Left hindlimb (tissue), 1 donor: ENCODE measurements at regions not wholly inside any gene's neighbourhood (a gene's known extent, or its start where the extent isn't known, plus 50 kb on each side); places are given as distances from the start of the nearest gene placed in this dataset.
"Not testable (repeated sequence)": the region's sequence is repeated elsewhere in the genome, so short reads cannot be mapped to it uniquely, and the experiment has no call there.

Experiments
- DNase-seq: peaks from one replicate; pipeline ENCODE4 v3.0.0-alpha.2; 2018

DNA sequence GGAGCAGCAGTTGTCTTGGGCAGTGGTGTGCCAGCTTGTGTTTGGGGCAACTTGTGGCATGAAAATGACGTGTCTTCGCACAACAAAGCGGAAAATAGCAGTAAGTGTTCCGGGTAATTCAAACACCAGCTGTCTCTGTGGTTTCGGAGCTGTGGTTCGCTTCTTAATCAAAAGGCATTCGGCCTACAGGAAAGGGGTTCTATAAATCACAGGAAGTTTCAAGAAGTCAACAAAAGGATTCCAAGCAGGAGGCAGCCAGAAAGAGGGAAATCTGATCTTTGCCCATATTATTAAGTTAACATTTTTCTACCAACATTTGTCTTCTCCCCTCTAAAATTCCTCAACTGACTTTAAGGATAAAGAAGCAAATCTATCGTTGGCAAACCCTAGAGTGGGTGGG lies 353.4 kb downstream of the FGFR2 start:
- DNase-seq, result peak; percentile 64

DNA sequence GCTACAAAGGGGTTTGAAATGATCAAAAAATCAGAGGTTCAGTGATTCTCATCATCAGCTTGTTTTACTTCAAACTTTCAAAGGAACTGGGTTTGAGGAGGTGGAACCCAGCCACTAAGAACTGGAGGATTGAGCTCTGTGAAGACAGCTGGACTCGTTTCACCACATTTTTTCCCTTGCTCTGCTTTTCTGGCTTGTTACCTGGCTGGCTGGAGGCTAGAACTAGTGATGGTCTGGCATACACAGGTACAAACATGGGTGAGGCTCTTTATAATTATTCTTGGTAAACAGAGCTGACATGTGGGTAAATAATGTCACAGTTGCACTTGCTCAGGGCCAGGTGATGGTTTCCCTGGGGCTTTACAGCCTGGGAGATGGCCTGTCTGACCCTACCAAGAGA lies 352.5 kb downstream of the FGFR2 start:
- no peak for DNase-seq

DNA sequence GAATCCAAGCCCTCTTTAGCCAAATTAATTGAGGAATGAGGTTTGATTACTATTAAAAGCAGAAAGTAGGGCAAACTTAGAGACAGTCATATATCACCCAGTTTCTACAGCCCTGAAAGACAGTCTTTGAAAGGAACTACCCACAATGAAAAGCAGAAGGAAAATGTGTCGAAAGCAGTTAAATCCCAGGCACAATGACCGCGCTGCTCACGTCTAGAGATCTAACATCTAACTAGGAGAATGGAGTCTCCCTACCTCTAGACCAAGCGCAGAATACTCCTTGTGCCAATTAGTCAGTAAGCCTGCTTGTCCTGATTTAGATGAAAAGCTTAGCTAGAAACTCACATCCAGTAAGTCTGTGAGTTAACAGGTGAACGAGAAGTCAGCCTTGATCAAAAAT lies 350.0 kb downstream of the FGFR2 start:
- no peak for DNase-seq

DNA sequence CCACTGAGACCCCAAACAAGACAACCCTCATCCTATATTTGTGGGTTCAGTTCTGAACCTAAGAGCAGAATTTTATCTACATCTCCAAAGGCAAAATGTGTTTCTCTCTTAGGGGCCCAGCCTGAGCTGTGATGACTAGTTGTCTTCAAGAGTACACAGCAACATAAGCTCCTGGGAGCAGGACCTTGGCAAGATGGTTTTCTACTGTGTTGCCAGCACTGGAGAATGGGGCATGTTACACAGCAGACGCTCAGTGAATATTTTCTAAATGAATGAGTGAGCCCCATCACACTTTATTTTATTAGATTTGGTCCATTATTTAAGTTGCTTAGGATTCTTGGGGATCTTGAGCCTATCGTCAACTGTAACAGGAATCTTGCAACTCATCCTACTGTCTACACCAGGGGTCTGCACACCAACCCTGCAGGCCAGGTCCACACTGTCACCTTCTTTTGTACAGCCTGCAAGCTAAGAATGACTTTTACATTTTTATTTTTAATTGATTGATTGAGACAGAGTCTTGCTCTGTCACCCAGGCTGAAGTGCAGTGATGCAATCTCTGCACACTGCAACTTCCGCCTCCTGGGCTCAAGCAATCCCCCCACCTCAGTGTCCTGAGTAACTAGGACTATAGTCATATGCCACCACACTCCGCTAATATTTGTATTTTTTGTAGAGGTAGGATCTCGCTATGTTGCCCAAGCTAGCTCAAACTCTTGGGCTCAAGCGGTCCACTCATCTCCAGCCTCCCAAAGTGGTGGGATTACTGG lies 347.1 kb downstream of the FGFR2 start:
- DNase-seq, result no peak

DNA sequence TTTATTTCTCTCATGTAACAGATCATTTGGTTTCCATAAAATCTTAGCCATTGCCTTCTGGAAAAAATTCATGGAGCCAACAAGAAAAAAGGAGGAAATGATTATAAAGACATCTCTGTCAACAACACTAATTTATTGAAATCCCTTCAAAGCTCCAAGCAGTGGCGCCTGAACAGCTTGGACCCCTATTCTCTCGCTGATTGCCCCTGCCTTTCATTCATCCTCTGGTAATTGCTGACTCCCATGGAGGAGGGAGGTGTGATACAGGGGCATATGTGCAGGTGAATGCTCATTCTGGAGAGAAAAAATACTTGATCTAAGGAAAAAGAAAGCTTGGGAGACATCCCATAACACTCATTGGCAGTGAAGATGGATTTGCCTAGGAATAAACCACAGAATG lies 345.5 kb downstream of the FGFR2 start:
- DNase-seq, result no peak

DNA sequence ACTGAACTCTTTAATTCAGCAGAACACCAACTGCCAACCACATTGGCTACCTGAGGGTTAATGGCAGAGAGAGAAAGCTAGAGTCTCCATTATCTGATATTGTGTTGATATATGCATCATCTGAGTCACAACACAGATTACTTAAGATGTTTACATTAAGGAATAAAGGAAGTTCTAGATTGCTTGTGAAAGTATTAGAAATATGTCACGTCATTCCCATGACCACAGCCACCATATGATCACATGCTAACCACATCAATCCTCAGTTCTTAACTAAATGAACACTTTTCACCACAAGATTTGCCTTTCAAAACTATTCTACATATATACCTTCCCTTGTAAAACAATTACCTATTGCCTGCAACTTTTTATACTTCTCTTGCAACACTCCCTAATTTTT lies 337.9 kb downstream of the FGFR2 start:
- DNase-seq, result no peak

DNA sequence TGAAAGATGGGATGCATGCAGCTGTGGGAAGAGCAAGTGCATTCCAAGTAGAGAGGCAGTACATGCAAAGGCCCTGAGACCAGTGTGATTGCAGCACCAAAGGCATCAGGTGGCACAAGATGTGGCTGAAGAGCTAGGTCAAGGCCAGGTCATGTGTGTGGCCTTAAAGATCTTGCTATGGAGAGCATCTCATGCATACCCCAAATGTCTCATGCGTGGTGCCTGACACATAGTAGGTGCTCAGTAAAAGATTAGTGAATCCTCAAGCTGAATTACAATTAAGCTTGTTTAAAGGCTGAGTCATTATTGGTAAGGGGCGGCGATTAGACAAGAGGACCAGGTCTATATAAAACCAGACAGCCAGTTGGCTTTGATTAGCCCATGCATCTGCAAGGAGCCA lies 336.6 kb downstream of the FGFR2 start:
- DNase-seq, result no peak

DNA sequence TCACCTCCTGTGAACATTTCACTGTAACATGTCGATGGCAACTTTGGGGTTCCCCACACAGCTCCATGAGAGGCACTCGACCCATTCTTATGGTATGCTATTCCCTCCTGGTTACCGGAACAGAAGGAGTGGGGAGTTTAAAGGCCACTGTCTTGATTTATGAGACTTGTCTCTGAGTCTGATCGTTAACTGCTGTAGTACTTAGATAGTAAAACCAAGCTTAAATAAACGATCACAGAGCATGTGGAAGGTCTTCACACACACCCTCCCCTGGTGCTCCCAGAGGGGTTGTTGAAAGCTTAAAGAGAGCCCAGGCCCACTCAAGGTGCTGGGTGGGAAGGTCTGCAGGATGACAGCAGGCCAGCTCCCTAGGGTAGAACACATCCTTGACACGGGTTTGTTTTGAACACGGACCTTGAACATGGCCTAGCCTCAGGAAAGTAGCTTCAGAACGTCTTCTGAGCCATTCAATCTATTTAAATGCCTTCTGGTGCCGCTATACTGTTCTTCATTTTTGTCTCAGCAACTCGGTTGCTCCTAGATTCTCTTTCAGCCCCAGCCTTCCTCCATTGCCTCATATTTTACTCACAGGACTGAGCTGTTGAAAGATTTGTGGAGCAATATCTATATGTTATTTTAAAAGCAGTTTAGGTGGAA lies 335.3 kb downstream of the FGFR2 start:
- no peak for DNase-seq

DNA sequence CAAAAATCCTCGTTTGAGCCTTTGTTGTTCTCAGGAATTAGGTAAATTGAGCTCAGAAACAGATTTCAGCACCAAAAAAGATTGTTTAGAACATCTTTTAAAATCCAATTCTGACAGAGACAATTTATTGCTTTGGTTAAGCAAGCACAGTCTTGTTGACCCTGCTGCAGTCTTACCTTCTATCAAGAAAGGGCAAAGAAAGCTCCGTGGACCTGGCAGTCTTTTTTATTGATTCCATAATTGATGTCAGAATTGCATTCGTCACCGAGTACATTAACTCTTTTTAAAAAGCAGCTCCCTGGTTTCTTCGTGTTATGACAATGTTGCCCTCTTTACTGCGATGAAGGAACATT lies 334.8 kb downstream of the FGFR2 start:
- no peak for DNase-seq

DNA sequence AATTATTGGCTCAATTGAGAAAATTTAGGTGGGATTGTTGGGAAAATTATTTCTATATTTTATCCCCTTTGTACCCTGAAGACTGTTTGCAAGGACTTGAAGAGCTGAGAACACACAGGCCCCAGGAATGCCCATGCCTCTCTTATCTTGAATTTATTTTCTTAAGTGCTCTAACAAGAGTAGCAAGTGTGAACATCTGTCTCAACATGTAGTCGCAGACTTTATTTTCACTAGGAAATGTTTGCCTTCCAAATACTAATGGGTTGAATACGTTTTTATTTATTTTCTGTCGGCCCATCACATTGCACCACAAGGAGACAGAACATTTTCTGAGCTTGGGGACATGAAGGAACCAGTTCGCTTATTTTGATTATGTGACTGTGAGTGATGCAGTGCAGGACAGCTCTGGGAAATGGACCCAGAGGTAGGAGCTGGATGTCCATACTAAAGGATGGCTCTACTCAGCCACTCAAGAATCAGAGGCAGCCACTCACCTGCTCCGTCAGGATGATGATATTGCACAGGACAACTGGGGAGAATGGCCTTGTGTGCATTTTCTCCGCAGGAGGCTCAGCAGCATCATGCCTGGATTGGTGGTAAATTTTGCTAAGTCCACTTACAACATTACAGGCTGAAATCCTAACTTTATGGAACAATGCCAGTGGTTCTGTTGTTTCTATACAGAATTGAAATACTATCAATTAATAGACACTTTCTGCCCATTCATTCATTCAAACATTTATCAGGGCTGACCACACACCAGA lies 332.7 kb downstream of the FGFR2 start:
- DNase-seq, result no peak

DNA sequence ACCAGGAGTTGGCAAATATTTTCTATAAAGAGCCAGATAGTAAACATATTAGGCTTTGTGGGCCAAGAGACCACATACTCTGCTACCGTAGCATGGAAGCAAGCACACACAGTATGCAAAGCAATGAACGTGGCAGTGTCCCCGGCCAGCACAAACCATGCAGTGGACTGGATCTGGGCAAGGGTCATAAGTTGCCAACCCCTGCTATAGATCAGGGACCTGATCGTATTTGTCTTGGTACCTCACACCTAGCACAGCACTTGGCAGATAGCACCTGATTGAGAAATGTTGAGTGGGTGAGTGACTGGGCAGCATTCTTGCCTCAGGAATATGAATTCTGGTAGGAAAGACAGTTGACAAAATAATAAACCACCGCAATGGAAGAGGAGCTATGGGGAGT lies 331.9 kb downstream of the FGFR2 start:
- no peak for DNase-seq

DNA sequence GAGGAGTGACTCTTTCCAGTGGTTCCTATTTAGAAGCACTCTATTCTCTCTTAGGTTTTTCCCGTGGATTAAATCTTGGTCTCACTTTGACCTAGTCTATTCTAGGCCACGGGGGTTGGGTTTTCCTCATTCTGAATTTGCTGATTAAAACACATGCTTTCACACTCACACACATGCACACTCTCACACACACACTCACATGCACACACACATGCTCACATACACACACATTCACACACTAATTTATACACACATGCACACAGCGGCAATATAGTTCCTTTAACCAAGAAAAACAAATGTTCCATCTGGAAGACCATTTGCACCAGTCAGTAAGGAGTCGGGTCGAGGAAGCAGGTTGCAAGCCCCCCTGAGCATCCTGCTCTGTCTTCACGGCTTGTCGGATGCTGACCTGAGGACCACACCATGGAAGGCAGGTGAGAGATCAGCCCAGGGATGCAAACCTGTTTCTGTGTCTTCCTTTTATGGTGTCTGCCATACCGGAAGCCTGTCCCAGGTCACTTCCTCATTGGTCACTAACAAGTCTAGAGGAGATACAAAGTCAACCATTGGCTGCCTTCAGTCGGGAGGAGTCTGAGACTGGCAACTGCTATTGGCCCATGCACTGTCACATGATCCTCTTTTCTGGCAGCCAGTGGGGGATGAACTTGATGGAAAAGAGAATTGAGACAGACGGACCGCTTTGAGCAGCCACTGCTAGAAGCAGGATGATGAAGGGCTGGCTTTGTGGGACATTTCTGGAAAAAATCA lies 330.8 kb downstream of the FGFR2 start:
- DNase-seq, result no peak

DNA sequence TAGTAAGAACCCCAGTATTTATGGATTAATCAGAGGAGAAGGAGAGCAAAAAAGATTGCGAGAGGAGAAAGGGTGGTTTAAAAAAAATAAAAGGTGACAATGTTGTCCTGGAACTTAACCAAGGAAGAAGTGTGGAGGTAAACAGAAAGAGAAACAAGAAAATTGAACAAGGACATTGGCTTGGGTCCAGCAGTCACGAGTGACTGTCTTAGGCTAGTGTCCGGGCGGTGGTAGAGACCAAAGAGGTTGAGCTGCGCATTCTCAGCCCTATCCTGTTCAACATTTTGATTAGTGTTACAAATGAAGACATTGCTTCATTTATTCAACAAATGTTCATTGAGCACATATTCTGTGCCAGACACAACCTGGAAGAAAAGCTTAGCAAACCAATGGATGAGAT lies 329.9 kb downstream of the FGFR2 start:
- no peak for DNase-seq

DNA sequence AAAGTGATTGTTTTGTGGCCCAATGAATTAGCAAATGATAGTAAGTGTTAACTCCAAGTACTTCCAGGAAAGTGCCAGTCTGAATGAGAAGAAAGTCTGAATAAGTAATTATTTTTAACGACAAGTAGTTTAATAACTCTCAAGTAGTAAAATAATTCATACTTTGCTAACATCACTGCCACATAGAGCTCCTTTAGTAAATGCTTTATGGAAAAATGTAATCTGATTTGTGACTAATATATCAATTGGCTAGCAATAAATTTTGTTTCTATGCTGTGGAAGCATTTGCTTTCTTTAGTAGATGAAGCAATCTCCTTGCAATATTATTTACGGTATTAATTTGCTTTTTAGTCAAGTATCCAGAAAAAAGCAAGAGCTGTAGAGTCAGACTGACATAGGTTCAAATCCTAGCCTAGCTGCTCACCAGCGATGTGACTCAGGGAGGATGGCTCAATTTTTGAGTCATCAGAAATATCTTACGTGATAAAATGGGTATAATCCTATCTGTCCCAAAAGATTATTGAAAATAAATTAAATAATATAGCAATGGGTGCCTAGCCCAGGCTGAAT lies 329.3 kb downstream of the FGFR2 start:
- no peak for DNase-seq

DNA sequence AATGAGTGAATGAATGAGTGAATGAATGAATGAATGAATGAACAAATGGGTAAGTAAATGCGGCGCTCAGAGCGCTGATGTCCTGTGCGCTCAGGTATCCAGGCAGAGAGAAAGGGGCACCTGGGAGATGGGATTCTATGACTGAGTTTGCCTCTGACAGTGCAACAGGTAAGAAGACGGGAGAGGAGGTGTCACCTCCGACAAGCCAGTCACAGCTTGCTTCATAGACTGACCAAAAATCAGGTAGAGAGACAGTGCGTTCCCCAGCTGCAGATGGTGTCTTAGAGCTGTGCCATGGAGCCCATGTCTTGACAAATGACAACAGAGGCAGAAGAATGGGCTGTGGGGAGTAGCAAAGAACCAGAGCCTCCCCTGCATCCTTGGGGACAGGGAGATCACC lies 327.3 kb downstream of the FGFR2 start:
- DNase-seq, result no peak

DNA sequence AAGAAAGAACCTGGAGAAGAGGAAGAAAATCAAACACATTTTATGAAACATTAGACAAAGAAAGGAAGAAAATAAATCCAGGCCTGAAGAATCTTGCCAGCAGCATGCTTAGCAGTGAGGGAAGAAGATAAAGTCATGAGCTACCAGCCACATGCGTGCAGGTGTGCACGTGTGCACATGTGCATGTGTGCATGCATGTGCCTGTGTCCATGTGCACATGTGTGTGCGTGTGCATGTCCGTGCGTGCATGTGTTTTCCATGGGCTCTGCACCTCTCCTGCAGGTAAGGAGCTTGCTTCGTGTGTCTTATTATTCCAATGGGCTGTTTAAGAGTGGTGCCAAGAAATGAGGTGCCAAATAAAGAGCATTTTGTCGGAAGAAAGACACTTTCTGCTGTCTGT lies 322.2 kb downstream of the FGFR2 start:
- DNase-seq, result no peak

DNA sequence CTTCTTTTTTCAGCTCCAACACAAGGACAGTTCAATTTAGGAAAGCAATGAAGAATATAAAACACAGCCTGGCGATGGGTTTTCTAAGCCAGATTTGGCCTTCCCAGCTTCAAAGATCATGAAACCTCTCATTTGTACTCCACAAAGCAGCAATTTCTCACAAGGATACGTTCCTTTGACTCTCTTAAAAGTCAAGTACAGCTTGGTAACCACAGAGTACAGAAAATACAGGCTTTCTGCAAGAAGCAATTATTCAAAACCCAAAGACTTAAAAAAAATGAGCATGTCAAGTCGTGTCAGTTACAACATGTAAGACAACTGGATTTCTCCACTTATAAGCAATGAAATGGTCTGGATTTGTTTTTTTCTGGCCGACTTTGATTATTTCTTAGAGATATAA lies 321.4 kb downstream of the FGFR2 start:
- no peak for DNase-seq

DNA sequence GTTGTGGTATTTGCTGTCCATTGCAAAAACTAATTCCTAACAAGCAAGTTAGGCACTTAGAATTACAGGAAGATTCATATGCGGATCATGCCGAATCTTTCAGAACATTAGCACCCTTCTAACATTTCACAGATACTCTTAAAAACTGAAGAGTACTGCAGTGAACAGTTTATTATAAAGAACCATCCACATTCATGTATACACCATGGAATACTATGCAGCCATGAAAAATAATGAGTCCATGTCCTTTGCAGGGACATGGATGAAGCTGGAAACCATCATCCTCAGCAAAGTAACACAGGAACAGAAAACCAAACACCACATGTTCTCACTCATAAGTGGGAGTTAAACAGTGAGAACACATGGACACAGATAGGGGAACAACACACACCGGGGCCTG lies 319.9 kb downstream of the FGFR2 start:
- not testable (repeated sequence) for DNase-seq

DNA sequence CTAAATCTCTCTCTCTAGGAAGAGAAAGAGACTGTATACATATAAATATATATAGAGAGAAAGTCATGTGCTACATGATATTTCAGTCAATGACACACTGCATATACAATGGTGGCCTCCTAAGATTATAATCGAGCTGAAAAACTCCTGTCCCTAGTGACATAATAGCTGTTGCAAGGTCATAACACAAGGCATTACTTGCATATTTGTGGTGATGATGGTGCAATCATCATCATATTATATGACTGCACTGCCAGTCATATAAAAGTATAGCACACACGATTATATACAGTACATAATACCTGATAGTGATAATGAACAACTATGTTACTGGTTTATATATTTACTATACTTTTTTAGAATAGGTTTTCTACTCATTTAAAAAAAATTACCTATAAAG lies 316.7 kb downstream of the FGFR2 start:
- no peak for DNase-seq

DNA sequence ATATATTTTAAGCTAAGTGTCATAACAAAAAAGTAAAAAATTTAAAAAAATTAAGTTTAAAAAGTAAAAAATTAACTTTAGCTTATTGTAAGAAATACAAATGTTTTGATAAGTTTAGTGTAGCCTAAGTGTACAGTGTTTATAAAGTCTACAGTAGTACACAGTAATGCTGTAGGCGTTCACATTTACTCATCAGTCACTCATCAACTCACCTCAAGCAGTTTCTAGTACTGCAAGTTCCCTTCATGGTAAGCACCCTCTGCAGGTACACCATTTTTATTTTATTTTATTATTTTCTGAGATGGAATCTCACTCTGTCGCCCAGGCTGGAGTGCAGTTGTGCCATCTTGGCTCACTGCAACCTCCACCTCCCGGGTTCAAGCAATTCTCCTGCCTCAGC lies 316.0 kb downstream of the FGFR2 start:
- no peak for DNase-seq

DNA sequence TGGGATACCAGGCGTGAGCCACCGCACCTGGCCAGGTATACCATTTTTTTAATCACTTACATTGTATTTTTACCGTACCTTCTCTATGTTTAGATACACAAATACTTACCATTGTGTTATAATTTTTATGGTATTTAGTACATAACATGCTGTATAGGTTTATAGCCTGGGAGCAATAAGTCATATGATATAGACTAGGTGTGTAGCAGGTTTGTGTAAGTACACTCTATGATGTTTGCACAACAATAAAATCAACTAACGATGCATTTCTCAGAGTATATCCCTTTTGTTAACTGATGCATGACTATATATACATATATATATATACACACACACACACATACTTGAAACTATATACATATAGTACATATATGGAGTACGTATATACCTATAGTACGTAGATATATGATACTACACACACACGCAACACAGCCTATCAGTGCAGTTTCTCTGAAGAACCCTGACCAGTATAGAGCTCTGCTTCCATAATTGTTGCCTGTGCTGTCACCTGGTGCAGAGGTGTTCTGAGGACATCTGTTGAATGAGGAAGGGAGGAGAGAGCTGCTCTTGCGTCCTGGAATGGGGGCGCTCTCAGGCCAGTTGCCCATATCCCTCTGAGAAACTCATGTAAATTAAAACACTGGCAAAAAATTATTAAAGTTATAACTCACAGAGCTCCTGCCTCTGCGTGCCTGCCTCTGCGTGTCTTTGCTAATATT lies 315.3 kb downstream of the FGFR2 start:
- DNase-seq, result no peak

DNA sequence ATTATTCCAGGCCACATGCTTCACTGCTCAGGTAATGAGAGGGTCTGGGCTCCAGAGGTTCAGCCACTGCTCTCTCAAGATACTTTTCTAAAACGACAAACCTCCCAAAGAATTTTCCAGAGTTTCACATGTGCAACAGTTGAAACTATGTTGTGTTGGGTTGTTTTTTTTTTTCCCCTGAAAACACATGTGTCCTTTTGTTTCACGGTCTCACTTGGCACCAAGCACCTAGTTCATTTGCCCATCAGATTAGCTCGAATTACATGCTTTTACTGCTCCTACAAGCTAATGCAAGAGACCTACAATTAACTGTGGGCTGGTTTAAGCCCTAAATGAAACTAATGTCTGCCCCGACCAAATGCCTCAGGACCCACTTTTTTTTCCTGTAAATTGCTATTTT lies 313.3 kb downstream of the FGFR2 start:
- no peak for DNase-seq
